Frontal cortex (tissue), 3 donors: ENCODE measurements at regions not wholly inside any gene's neighbourhood (a gene's known extent, or its start where the extent isn't known, plus 50 kb on each side); places are given as distances from the start of the nearest gene placed in this dataset.
"Not testable (repeated sequence)": the region's sequence is repeated elsewhere in the genome, so short reads cannot be mapped to it uniquely, and the experiment has no call there.

Experiments
- DNase-seq, 2 donors: peaks; one replicate each; pipeline ENCODE4 v3.0.0; 2012; ENCODE audit warnings: low spot score in 2 of 2
- FAIRE-seq: peaks from 2 replicates; lab custom pipeline; 2012; peaks lifted over from hg19 to GRCh38; lab: Jason Lieb, UNC
- donor health status: control.
- donor health status: control.
- donor health status: control.

GRCh38 chr2:55811048-55811447 is 112.5 kb downstream of the EFEMP1 start:
- FAIRE-seq (peak; percentile 8), DNase-seq (no peak)

DNA sequence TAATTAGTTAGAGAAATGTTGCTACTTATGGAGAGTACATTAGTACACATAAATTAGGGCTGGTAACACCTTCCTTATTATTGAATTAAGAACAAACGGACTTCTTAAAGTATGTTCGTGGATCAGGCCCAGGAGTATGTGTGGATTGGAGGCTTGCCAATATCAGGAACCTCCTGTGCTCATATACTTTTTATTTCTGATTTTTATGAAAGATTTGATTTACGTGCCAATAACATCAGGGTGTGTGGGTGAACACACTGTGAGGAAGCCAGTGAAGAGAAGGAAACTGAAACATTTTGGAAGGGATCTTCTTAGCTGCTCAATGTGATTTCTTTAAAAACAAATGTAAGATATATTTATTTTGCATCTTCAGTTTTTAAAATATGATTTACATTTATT is 113.0 kb downstream of the EFEMP1 start:
- DNase-seq: no peak
- no peak for FAIRE-seq

DNA sequence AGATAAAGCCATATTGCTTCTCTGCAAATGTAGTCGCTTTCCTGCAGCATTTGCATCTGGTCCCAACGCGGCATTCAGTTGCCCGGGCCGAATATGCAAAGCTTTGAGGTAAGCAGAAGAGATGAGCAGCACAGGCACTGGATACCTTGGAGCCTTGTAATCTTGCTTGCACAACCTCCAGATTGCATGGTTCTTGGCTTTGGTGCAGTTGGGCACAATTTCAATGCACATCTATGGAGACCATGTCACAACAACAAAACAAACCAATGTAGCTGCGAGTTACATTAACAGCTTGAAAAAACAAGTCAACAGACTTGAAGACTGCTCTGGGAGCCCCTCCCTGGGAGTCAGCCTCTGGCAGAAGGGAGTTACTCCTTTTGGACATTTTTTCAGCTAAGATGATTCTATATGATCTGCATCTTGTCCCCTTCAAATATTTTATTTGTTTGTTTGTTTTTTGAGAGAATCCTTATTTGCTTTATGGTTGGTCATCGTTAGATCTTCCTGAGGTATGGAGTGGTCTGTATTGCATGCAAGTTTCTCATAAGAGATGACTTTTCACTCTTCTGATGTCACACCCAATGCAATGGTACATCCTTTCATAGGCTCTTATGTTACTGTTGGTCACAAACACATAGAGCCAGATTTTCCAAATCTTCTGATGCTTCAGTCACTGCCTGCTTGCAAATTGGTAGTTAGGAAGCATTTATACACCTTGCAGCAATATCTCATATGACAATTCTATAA is 113.5 kb downstream of the EFEMP1 start:
- DNase-seq: no peak
- FAIRE-seq: no peak

DNA sequence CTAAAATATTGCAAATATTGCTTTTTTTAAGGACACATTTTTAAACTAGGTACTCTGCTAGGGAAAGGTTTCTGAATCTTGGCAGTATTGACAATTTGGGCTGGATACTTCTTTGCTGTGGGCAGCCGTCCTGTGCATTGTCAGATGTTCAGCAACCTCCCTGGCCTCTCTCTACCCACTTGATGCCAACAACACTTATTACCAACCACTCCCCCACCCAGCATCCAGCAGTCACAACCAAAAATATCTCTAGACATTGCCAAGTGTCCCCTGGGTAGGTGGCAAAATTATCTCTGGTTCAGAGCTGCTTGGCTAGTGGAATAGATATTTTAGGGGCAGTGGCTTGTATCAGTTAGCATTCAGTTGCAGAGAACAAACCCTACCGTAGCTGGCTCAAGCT is 114.3 kb upstream of the PNPT1 start:
- no peak for FAIRE-seq
- DNase-seq: no peak

DNA sequence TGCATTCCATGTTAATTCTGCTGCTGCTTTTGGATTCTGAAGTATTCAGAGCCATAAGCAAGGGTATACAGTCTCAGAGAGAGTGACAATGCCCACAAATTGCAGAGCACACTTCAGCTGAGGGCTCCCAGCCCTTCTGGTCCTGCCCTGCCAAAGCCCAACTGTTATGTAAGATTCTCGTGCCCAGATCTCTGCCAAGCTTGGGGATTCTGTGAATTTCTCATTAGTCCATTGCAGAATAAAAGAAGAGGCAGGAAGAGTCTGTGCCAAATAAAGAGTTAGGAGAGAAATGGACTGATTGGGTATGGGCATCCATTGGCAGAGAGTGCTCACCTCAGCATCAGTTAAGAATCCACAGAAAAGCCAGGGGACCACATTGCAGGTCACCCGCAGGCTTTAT is 112.0 kb upstream of the PNPT1 start:
- DNase-seq: no peak
- FAIRE-seq: no peak

- FAIRE-seq: no peak
- no peak for DNase-seq
Observed at GRCh38 chr2:55804535-55804934, 110.9 kb upstream of the PNPT1 start.

GRCh38 chr2:55802067-55802466 is 108.4 kb upstream of the PNPT1 start:
- no peak for DNase-seq
- FAIRE-seq: no peak

DNA sequence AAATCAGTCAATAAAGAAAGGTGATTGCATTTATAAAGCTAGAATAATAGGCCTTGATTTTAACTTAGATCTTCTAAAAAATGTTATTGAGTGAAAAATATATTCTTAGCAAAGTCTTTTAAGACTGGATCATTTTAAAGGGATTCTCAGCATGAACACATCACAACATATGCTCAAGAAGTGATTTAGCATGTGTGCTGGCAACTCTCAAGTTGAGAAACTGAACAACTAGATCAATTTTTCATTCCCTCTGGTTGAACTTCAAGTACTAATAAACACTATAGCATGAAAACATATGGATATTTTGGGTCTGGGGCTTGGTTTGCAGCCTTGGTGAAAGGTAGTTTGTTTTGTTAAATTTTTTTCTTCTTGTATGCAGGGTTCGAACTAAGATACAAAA is 107.8 kb upstream of the PNPT1 start:
- FAIRE-seq (no peak), DNase-seq (no peak)

GRCh38 chr2:55799624-55800023 is 106.0 kb upstream of the PNPT1 start:
- not testable (repeated sequence) for FAIRE-seq, DNase-seq

DNA sequence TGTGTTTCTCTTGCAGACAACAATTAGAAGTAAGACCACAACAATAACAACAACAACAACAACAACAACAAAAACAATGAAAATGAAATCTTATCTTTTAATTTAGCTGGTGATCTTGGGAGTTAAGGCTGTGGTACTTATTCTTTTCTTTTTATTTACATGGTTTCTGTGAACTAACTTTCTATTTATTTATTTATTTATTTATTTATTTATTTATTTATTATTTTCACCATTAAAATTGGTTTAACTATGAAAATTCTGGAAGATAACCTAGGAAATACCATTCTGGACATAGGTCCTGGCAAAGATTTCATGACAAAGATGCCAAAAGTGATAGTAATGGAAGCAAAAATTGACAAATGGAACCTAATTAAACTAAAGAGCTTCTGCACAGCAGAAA is 102.5 kb upstream of the PNPT1 start:
- DNase-seq (no peak), FAIRE-seq (no peak)

DNA sequence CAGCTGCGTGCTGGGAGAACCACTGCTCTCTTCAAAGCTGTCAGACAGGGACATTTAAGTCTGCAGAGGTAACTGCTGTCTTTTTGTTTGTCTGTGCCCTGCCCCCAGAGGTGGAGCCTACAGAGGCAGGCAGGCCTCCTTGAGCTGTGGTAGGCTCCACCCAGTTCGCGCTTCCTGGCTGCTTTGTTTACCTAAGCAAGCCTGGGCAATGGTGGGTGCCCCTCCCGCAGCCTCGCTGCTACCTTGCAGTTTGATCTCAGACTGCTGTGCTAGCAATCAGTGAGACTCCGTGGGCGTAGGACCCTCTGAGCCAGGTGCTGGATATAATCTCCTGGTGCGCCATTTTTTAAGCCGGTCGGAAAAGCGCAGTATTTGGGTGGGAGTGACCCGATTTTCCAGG is 100.0 kb upstream of the PNPT1 start:
- not testable (repeated sequence) for DNase-seq, FAIRE-seq

- FAIRE-seq (no peak), DNase-seq (no peak)
Observed at GRCh38 chr2:55786280-55786679, 92.6 kb upstream of the PNPT1 start.

DNA sequence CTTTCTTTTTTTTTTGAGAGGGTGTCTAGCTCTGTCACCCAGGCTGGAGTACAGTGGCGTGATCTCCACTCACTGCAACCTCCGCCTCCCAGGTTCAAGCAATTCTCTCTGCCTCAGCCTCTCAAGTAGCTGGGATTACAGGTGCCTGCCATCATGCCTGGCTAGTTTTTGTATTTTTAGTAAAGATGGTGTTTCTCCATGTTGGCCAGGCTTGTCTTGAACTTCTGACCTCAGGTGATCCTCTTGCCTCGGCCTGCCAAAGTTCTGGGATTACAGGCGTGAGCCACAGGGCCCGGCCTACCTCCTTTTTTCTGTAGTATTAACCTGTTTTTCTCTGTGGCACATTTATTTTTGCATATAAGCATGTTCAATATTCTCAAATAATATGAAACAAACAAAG is 90.1 kb upstream of the PNPT1 start:
- DNase-seq, FAIRE-seq: not testable (repeated sequence)

DNA sequence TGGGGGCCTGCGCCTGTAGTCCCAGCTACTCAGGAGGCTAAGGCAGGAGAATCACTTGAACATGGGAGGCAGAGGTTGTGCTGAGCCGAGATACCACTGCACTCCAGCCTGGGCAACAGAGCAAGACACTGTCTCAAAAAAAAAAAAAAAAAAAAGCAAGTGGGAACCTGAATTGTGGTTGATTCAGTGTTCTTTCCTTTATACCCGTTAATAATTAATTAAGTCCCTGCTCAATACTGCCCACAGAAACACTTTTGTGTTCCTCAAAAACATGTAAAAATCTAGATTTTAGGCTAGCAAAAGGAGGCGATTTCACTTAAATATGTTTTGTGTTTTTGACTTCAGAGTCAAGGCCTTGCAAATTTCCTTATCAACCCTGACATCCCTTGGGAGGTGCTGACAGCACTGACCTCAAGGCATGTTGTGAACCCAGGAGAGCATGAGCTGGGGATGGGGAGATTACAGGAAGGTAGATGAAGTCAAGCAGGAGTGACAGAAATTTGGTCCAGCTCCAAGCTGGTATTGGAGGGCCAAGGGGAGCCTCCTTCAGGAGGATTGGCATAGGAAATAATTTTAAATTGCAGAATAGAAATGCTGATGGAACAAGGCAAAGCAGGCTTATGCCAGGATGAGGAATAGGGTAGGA is 89.0 kb upstream of the PNPT1 start:
- FAIRE-seq (no peak), DNase-seq (no peak)

DNA sequence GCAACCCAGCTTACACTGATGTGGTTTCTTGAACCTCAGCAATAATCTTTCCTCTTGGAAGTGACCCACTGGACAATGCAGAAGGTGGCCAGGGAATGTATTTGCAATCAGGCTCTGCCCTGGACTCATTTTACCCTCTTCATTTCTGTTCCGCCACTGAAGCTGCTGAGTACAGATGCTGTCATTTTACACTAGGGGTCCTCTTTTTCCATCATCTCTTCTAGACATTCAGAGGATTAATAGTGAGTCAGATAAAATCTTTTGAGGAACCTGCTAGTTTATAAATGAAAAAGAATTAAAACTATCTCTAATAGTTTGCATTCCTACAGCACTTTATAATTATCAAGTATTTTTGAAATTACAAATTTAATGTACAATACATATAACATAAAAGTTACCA is 87.9 kb upstream of the PNPT1 start:
- DNase-seq (no peak), FAIRE-seq (no peak)

DNA sequence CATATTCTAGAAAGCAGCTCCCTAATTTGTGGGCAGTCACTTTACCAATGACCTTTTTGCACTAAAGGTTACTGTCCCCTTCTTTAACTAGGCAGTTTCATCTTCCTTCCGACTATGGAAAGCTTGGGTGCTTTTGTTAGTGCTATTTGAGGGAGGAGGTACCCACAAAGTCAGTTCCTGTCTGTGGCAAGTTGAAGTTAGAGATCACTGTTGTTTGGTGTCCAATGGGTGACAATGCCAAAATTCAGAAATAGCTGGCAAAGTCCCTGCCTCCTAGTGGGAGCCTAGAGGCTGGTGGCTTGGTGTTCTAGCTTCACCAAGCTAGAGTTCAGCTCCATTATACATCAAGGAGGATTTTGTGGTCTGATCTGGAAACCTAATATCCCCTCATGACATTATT is 87.1 kb upstream of the PNPT1 start:
- DNase-seq (no peak), FAIRE-seq (no peak)

- FAIRE-seq (no peak), DNase-seq (no peak)
Observed at GRCh38 chr2:55779459-55780421, 86.1 kb upstream of the PNPT1 start.

GRCh38 chr2:55776966-55777365 is 83.3 kb upstream of the PNPT1 start:
- no peak for FAIRE-seq
- no peak for DNase-seq

GRCh38 chr2:55776479-55776878 is 82.8 kb upstream of the PNPT1 start:
- DNase-seq: no peak
- FAIRE-seq: no peak

- FAIRE-seq (no peak), DNase-seq (no peak)
Observed at GRCh38 chr2:55775828-55776227, 82.2 kb upstream of the PNPT1 start.

DNA sequence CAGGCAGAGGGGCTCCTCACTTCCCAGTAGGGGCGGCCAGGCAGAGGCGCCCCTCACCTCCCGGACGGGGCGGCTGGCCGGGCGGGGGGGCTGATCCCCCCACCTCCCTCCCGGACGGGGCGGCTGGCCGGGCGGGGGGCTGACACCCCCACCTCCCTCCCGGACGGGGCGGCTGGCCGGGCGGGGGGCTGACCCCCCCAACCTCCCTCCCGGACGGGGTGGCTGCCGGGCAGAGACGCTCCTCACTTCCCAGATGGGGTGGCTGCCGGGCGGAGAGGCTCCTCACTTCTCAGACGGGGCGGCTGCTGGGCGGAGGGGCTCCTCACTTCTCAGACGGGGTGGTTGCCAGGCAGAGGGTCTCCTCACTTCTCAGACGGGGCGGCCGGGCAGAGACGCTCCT is 80.0 kb upstream of the PNPT1 start:
- not testable (repeated sequence) for DNase-seq, FAIRE-seq
